GM21447 (cell line): ENCODE measurements at regions not wholly inside any gene's neighbourhood (a gene's known extent, or its start where the extent isn't known, plus 50 kb on each side); places are given as distances from the start of the nearest gene placed in this dataset.
"Not testable (repeated sequence)": the region's sequence is repeated elsewhere in the genome, so short reads cannot be mapped to it uniquely, and the experiment has no call there.

Experiments
- ATAC-seq: cut with Tn5 transposase; IDR thresholded peaks from one replicate; pipeline ENCODE4 v1.9.1; 2021; ENCODE audit not compliant: unreplicated experiment

GRCh38 chr3:14272959-14273560 lies 94.4 kb downstream of the LSM3 start:
- ATAC-seq = not testable (repeated sequence)

DNA sequence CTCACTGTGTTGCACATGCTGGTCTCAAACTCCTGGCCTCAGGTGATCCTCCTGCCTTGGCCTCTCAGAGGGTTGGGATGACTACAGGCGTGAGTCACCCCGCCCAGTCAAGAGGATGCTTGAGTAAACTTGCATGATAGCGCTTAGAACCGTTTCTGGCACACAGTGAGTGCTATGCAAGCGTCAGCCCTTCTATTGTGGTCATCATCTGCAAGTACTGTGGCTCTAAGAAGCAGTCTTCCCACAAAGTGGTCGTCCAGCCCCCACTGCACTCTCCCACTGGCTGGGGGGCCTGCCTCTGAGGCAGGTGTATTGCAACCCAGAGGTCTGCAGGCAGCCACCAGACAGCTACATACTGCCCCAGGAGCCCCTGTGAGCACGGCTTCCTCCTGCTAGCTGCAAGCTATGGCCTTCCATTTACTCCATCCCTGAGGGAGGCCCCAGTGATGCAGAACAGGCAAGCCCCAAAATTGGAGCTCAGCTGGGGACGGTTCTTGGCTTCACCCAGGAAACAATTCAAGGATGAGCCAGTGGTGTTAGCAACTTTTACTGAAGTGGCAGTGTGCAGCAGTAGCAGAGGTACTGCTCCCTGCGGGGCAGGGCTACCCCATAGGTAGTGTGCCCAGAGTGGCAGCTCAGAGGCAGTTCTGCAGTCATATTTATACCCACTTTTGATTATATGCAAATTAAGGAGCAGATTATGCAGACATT lies 95.4 kb downstream of the LSM3 start:
- ATAC-seq = no peak

- ATAC-seq = no peak
These were observed 96.0 kb downstream of the LSM3 start for GRCh38 chr3:14274612-14274936.

DNA sequence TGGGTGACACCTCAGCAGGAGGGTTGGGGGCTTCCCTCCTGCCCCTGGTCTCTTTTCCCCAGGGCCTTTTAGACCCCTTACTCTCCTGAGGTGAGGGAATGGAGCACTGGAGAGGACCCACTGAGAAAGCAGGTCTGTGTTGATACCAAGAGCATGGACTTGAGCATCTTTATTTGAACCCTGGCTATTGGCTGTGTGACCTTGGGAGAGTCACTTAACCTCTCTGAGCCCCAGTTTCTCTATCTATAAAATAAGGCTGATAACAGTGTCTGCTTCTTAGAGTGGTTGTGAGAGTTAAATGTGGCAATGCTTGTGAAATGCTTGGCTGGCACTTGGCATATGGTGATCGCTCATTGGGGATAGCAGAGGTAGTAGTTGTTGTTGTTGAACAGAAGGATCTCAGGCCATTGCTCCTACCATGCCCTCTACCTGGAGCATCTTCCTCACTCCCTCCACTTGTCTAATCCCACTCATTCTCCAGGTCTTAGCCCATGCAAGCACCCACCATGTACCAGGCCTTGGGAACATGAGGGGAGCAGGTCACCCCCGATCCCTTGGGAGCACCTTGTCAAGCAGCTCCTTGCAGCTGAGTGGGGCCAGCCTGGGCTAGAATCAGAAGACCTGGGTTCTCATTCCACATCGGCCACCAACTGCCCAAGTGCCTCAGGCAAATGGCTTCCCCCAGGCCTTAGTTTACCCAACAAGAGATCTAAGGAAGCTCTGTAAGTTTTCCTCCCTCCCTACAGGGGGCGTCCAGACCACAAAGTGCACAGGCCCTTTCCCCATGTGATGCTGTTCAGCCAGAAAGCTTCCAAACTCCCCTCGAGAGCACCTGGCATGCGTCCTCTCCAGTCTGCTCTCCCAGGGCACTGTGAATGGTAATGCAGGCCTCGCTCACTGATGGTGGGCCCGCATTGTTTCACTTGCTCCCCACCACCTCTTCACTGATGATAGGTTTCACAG lies 96.7 kb downstream of the LSM3 start:
- ATAC-seq = no peak

GRCh38 chr3:14275962-14276909 lies 97.6 kb downstream of the LSM3 start:
- no peak for ATAC-seq

DNA sequence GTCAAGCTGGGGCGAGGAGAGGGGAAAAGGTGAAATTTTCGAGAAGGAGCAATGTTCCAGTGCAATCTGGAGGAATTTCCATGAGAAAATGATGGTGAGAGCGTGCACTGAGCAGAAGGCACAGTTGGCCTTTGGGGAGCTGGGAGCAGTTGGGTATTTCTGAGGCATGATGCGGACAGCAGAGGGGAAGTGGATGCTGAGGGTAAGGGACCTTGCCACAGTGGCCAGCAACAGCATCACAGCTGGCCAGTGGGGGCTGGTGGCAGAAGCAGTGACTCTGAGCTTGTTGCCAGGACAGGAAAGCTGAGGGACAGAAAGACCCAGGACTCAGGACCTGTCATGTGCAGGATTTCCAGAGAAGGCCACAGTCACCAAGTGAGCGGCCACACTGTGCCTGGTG lies 98.9 kb downstream of the LSM3 start:
- ATAC-seq = no peak

- ATAC-seq = no peak
These were observed 99.7 kb downstream of the LSM3 start for GRCh38 chr3:14278265-14278798.

GRCh38 chr3:14278799-14279625 lies 100.4 kb downstream of the LSM3 start:
- ATAC-seq = no peak

DNA sequence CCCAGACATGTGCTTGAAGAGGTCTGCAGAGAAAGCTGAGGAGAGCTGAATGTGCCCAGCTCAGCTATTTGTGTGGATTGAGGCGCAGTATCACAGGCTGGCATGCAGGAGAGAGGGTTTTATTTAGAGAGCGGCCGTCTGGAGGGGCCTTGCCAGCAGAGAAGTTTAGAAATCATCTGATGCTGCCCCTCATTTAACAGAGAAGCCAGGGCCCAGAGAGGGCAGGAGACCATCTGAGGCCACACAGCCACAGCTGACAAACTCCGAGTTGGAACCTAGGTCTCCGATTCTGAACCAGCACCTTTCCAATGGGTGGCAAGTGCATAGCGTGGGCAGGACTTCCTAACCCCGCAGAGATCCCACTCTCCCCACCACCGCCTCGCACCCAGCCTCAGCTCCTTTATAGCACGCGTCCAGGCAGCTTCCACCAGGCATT lies 101.0 kb downstream of the LSM3 start:
- ATAC-seq = no peak

- ATAC-seq = no peak
These were observed 101.7 kb downstream of the LSM3 start for GRCh38 chr3:14280326-14280725.

DNA sequence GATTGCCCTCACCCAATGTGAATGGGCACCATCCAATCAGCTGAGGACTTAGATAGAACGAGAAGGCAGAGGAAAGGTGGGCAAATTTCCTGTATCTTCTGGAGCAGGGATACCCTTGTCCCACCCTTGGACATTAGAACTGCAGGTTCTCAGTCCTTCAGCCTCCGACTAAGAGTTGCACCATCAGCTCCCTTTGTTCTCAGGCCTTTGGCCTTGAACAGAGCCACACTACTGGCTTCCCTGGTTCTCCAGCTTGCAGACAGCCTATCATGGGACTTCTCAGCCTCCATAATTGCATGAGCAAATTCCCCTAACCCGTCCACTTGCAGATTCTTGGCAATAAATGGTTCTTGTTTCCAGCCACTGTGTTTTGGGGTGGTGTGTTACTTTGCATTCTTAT lies 102.4 kb downstream of the LSM3 start:
- no peak for ATAC-seq

DNA sequence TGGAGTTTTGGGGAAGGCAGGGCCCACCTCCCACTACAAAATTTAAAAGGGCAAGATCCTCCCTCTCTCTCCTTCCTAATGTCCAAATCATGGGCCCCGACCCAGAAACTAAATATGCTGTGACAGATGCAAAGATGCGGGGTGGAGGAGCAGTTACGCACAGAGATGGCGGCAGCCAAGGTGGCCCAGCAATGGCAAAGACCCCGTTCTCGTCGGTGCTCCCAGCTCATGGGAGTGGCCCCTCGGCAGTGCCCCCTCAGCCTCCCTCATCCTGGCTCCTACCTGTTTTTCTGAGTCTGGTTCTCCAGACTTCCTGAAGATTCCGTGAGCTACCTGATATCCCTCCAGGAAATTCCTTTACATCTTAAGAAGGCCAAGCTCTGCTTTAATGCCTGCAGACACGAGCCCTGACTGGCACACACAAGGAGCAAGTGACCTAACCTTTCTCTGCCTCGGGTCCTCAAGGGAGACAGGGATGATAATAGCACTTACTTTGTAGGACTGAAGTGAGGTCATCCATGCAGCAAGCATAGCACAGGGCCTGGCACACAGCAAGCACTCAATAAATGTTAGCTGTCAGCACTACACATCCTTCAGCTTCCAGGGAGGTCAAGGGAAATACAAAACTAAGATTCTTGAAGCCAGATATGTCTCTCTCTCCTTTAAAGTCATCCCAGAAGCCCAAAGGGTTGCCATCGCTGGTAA lies 103.5 kb downstream of the LSM3 start:
- ATAC-seq = no peak

DNA sequence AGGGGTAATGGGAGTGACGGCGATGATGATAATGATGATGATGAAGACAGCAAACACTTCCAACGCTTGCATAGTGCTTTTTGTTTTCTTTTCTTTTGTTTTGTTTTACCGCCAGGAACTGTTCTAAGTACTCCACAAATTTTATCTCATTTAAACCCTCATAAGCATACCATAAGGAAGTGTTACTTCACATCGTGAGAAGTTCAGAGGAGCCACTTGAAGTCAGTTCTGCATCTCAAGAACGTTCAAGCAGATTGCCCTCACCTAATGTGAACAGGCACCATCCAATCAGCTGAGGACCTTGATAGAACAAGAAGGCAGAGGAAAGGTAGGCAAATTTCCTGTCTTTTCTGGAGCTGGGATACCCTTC lies 104.1 kb downstream of the LSM3 start:
- no peak for ATAC-seq

- no peak for ATAC-seq
These were observed 104.6 kb downstream of the LSM3 start for GRCh38 chr3:14283092-14283812.

DNA sequence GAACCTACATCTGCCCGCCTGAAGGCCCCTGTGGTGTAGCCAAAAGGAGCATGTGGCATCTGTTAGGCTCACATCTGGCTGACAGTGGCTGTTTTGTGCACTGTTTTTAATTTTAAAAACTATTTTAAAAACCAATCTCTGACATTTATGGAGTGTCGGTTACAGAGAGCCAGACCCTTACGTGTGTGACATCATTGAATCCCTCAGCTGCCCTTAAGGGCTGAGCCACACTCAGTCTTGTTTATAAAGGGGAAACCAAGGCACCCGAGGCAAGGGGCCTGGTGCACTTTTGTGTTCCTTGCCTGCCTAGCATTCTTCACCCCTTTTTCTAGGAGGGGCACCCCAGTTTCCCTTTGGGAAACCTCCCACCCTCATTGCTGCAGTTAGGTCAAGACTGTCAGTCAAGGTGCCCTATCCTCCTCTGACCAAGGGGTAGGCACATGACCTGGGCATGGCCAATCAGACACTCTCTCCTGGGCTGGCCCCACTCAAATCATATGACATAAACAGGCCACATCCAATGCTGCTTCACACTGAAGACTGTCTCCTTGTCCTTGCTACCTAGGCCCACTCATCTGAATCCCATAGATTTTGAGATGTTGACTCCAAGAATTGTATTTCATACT lies 105.3 kb downstream of the LSM3 start:
- no peak for ATAC-seq

- ATAC-seq = no peak
These were observed 106.3 kb downstream of the LSM3 start for GRCh38 chr3:14284694-14285547.

DNA sequence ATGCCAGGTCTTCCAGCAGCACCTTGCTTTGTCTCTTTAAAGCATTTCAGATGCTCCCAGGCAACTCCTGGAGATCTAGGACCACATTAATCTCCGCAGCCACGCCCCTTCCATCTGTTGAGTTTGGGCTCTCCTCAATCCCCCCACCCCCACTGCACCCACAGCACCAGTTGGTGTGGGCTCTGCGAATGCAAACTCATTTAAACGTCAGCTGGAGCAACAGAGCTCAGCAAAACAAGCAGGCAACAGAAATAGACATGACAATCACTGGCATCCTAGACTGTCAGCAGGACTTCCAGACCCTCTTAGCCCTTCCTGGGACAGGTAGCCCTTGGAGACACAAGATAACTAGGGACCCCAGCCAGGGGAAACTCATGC lies 106.9 kb downstream of the LSM3 start:
- ATAC-seq = no peak
